GM19023 (cell line): ENCODE measurements at regions not wholly inside any gene's neighbourhood (a gene's known extent, or its start where the extent isn't known, plus 50 kb on each side); places are given as distances from the start of the nearest gene placed in this dataset.
"Not testable (repeated sequence)": the region's sequence is repeated elsewhere in the genome, so short reads cannot be mapped to it uniquely, and the experiment has no call there.

ENCODE experiments used
- ATAC-seq: cut with Tn5 transposase; IDR thresholded peaks from one replicate; pipeline ENCODE4 v1.9.1; 2021; ENCODE audit warnings: mild to moderate bottlenecking, moderate library complexity; ENCODE audit not compliant: unreplicated experiment

DNA sequence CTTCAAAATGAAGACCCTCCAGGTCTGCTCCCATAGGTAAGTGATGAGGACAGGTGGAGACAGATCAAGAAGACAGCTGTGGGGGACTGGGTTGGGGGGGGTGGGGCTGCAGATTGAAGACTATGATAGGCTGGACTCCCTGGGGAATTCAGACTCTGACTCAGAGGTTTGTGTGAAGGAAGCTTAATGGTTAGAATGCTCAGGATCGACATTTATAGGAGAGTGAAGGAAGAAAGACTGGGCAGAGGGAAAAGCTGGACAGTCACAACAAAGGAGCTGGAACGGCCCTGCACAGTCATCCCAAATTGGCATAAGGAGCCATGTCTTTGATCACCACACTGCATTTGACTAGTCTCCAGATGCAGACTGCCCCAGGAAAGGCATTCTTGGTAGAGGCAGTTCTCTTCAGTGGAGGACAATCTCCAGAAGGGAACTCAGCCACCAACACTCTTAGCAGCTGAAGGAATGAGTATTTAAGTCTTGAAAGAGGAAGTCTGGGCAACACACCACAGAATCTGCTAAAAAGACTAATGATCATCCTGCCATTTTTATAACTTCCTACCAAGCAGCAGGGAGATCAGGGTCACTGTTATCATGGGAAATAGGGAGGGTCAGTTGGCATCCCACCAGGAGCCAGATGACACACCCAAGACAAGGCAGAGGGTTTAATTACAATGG is 120.0 kb upstream of the ZC3H11B start:
- ATAC-seq: no peak

DNA sequence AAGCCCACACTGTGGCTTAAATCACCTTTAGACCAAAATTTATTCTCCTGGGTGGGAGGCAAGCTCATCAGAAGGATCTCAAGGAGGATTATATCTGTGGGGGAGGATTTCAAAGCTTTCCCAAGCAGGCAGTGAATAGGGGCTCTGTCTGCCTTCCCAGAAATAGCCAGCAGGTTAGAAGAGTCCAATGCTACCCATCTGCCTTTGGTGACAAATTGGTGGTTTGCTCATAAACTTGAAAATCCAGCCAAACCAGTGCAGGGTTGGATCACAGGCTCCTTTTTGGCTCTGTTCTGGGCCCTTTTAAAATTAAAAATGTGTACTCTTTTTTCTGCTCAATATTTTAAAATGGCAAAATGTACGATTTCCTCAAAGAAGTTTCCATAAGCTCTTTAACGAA is 118.9 kb upstream of the ZC3H11B start:
- ATAC-seq: no peak

DNA sequence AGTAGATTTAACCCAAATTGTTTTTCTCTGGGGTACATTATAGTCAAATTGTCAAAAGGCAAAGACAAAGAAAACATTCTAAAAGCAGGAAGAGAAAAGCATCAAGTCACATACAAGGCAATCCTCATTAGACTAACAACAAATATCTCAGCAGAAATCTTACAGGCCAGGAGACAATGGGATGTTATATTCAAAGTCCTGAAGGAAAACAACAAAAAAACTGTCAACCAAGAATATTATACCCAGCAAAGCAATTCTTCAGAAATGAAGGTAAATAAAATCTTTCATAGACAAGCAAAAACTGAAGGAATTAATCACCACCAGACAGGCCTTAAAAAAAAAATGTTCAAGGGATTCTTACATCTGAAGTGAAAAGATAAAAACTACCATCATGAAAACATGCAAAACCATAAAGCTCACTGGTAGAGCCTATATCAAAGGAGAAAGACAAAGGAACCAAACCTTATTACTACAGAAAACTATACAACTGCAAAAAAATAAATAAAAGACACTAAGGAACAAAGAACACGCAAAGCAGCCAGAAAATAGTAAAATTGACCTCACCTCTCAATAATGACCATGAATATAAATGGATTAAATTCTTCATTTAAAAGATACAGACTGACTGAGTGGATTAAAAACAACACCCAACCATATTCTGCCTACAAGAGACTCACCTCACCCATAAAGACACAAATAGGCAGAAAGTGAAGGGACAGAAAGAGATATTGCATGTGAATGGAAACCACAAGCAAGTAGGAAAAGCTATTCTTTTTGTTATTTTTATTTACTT is 113.8 kb upstream of the ZC3H11B start:
- ATAC-seq: no peak

DNA sequence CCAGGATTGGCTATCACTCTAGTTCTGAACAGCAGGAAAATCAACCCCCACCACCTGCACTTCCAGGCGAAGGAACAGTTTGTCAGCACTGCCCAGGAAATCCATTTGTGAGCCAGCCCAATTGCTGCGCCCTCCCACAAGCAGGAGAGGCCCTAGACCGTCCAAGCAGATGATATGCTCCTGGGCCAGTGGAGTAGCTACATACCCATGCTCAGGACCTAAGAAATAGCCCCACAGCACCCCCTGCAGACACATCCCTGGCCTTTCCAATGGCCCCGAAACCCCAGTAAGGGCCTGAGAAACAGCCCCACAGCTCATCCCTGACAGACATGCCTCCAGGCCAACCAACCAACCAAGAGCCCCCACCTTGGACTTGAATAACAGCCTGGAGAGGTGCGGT is 111.5 kb upstream of the ZC3H11B start:
- no peak for ATAC-seq

DNA sequence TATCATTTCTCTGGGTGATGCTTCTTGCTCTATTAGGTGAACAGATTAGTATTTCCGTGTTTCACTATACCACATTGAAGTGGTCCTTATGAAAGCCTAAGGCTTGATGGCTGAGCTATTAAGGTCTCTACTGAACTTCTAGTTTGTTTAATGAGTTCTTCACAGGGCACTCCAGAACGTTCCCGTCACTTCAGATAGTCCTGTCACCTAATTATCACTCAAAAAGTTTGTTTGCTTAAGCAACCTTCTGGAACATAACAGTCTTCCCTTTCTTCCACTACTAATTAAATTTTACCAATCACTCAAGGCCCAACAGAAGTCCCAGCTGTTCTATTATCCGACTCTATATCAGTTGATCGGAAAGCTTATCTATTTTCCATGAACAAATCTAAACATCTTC is 104.6 kb upstream of the ZC3H11B start:
- no peak for ATAC-seq

DNA sequence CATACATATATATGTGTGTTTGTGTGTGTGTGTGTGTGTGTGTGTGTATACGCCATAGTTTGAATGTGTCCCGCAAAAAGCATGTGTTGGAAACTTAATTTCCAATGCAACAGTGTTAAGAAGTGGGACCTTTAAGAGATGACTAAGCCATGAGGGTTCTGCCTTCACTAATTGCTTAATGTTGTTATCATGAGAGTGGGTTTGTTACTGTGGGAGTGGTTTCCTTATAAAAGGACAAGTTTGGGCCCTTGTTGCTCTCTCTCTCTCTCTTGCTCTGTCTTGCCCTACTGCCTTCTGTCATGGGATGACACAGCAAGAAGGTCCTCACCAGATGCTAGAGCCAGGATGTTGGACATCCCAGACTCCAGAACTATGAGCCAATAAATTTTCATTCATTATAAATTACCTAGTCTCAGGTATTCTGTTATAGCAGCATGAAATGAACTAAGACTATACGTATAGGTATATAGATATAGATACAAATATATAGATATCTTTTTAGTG is 103.8 kb upstream of the ZC3H11B start:
- no peak for ATAC-seq

DNA sequence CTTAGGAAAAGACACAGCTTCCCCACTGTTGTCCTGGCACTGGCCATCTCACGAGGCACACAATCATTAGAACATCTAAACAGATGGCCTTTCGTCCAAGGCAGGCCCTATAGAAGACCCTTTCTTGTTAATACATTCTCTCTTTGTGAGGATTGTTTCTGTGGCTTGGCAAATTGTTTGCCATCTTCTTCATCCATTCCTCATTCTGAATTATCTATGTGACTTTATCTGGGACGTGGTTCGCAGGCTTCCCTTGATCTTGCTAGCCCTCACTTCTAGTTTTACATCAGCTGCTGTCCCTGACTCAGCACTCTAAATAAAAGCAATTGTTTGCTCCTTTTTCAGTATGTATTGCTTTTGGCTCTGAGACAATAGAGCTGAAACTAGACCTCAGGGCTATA is 101.1 kb upstream of the ZC3H11B start:
- no peak for ATAC-seq

DNA sequence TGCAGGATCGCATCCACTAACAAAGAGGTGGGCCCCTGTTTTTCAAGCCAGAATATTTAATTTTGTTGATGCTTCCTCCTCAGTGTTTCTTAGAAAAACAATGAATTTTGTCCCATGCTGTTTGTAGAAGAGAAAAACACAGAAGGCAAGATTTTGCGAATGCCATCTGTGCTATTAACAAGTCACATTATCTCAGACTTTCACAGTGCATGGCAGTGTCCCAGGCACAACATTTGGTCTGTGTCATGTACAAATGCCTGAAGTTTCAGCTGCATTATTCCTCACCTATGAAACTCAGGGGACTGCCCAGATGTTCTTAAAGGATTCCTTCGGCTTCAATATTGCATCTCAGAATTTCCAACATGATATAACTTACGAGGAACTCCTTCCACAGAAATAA is 99.6 kb upstream of the ZC3H11B start:
- ATAC-seq: no peak

DNA sequence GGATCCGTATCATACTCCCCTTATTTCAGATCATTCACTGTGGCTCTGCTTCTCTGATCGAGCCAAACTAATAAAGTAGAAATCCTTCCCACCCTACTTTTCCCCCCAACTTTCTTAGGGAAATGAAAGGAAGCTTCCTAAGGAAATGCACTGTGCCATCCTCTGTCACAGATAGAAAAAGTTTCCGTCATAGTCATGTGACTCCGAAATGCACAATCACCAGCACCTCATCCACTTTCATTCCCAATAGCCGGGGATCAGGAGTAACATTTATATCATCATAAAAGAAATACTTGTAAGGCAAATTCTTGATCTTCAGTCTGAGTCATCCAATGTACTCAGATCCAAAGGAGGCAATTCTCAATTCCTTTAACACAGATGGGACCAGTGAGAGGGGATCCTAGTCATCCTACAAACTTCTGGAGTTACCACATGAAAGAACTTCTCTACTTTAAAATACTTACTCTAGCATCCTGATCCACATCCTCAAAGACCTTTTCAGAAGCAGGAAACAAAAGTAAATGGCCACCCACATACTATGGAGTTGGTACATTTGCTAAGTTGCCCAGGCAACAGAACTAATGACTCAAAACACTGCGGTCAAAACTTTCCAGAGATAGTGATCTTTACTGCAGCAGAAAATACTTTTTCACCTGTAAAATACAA is 97.8 kb upstream of the ZC3H11B start:
- no peak for ATAC-seq

DNA sequence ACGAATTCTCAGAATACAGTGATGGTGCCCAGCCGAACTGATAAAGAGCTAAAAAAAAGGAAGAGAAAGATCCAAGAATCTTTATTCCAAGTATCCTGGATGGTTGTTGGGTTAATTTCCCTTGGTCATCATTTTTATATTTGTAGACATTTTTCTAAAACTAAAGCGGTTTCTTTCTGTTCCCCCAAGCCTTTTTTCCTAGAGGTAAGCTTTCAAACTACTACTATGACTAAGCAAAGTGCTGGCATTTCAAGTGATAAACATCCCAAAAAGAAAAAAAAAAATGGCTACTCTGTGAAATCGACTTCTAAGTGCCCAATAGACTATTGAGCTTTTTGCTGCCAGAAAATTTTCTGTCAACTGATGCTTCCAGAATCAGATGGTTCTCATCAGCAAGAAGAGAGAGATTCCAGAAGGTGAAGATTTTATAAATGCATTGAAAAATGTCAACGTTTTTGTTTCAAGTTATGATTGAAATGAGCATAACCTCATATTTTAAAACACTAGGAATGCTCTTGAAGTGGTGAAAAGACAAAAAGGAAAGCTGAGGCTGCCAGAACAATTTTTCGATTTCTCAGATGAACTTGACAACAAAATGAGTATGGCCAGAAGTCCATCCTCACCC is 96.1 kb upstream of the ZC3H11B start:
- ATAC-seq: no peak

DNA sequence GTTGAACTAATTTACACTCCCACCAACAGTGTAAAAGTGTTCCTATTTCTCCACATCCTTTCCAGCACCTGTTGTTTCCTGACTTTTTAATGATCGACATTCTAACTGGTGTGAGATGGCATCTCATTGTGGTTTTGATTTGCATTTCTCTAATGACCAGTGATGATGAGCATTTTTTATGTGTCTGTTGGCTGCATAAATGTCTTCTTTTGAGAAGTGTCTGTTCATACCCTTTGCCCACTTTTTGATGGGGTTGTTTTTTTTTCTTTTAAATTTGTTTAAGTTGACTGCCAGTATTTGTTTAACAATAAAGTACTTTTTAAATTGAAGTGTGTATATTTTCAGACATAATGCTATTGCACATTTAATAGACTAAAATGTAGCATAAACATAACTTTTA is 95.0 kb upstream of the ZC3H11B start:
- ATAC-seq: not testable (repeated sequence)

DNA sequence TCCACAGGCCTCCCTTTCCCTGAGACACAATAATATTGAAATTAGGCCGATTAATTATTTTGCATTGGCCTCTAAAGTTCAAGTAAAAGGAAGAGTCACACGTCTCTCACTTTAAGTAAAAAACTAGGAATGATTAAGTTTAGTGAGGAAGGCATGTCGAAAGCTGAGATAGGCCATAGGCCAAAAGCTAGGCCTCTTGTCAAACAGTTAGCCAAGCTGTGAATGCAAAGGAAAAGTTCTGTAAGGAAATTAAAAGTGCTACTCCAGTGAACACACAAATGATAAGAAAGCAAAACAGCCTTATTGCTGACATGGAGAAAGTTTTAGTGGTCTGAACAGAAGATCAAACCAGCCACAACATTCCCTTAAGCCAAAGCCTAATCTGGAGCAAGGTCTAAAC is 91.4 kb upstream of the ZC3H11B start:
- ATAC-seq: not testable (repeated sequence)

DNA sequence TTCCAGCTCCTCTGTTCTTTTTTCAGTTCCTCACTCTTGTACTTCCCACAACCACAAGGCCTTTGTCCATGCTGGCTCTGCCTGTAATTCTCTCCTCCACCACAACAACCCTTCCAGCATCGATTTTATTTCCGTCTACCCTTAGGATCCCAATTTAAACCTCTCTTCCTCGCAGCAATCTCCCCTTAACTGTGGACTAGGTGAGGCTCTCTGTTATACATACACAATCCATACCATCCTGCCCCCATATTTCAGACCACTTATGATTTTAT is 90.4 kb upstream of the ZC3H11B start:
- ATAC-seq: no peak

DNA sequence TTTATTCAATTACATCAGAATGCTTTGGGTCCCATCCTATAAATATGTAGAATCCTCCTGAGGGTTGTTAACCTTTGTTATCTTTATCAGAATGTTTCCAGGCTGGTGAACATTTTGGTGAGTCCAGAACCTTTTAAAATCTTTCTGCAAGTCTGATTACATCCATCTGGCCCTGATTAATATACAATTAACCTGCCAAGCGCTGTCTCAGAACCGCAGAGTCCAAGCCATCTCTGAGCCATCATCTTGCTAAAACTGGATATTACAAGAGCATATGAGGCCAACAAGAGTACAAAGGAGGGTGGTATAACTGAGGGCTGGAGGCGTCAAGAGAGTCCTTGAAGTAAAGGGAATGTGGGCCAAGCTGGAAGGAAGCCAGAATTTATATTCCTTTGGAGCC is 88.6 kb upstream of the ZC3H11B start:
- ATAC-seq: no peak

DNA sequence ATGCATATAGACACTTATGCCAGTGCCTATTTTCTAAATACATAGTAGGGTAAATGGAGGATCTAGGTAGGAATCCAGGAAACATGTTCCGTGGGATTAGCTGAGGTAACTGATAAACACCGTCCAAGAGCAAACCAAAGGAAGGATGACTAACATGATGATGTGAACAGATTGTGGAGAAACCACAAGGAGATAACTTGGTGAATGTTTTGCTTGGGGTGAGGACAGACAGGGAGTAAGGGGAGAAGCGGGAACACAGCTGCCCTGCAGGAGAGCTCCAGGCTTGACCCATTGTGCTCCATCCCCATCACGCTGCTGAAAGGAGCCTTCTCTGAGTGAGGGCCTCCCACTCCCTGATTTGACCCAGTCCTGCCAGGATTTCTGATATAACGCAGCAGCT is 87.0 kb upstream of the ZC3H11B start:
- ATAC-seq: no peak

DNA sequence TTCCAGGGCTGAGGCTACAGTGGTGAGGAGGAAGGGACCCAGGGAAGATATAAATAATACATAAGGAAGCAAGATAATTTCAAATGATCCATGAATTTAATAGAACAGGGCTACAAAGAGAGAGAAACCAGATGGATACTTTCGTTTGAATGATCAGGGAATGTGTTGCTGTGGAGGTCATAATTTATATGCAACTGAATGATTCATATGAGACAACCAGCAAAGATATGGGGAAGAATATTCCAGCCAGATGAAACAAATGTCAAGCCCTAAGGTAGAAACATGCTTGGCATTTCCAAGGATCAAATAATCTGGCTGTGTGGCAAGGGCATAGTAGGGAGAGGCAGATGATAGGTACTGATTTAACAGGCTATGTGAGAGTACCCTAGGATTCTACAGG is 84.8 kb upstream of the ZC3H11B start:
- ATAC-seq: no peak

DNA sequence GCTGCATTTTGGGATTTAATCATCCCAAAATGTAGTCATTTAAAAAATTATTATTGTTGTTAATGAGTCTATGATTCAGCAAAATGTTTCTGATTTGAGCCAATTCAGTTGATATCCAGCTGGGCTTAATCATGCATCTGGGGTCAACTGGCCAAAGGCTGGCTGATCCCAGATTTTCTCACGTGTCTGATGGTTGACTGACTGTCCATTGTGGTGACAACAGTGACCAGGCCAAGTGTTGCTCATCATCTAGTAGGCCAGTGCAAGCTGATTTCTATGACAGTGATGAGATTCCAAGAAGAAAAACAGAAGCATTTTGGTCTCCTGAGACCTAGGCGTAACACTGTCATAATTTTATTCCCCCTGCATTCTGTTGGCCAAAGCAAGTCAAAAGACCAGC is 80.1 kb upstream of the ZC3H11B start:
- no peak for ATAC-seq

DNA sequence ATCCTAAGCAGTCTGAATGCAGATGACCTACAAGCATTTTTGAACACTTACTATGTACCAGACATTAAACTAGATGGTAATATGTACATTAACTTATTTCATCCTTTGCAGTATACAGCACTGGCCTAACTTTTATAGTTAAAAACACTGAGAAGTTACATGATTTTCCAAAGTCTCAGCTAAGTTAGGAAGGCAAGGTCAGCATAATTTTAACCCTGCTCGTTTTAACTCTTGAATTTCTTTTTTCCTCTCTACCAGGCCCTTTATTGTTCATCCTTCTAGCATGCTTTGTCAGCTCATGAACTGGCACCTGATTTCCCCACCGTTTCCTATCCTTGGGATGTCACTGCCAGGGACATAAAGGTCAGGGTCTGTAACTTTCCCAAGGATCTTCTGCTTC is 76.9 kb upstream of the ZC3H11B start:
- no peak for ATAC-seq

DNA sequence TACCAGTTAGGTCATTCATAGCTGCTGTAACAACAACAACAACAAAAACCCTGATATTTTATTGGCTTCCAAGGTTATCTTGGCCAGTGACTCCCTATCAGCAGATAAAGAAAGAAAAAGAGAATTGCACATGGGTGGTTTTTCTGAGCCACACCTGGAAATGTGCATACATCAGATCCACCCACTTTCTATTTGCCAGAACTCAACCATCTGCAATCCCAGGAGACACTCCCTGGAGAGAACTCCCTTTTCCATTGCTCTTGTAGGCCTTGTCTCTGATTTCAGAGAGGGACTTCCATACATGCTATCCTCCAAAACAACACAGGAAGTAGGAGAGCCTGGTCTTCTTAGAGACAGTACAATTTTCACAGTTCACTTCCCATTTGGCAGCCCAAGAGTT is 74.9 kb upstream of the ZC3H11B start:
- no peak for ATAC-seq

DNA sequence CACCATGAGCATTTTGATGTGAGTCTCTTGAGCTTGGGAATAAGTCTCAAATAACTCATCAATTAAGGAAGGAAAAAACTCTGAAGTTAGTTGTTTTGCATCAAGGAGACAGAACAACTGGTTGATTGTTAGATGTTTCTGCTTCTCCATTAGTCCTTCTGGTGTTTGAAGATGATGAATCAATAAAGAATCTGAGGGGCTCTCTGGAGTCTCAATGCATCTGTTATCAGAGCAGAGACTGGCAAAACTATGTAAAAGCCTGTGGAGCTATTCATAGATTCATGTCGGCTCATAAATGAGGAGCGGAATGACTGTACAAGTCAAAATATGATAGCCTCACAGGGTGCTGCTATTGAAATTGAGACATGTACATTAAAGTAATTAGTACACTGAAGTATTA is 73.3 kb upstream of the ZC3H11B start:
- ATAC-seq: no peak

DNA sequence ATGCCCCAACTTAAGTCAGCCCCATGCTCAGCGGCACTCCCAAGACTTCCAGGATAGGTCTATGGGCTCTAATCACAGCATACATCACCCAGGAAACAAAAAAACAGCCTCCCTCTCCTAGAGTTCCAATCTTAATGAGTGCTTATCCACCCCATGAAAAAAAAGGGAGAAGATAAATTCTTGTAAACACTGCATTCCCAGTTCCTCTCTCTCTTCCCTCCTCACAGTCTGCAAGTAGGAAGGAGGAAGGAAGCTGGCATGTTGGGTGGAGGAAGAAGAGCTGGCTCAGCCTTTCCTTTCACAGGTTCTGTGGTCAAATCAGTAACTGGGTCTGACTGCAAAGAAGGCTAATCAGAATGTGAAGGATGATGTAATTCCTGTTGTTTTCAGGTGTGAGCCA is 69.9 kb upstream of the ZC3H11B start:
- ATAC-seq: no peak

DNA sequence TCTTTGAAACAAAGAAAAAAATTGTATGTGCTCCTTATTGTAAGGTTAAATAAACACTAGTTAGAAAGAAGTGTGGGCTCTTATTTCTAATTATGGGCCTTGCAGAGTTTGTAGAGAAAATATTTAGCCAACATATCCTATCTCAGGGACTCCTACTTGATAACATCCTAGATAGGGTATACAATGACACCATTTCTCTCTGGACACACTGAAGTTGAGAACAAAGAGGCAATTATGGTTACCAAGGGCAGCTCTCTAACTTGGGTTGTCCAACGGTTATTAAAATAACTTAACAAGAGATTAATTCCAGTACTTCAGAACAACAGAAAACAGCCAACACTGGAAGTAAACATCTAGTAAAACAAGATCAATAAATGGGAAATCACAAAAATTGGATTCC is 69.0 kb upstream of the ZC3H11B start:
- no peak for ATAC-seq
